Stimulated activated CD4-positive, alpha-beta T cell treated with anti-CD3 and anti-CD28 coated beads, Interleukin-4, amount 100 ng/mL, for 4 hours (primary cell): ENCODE measurements at regions not wholly inside any gene's neighbourhood (a gene's known extent, or its start where the extent isn't known, plus 50 kb on each side); places are given as distances from the start of the nearest gene placed in this dataset.

Experiments used
- DNase-seq, 2 experiments: peaks; one replicate each; pipeline ENCODE4 v3.0.0-alpha.2; 2020

GRCh38 chr6:45739058-45739457, 276.6 kb downstream of the CLIC5 start:
- no peak for DNase-seq

GRCh38 chr6:45738057-45738455, 277.6 kb downstream of the CLIC5 start:
- DNase-seq: no peak

GRCh38 chr6:45737331-45738056, 278.2 kb downstream of the CLIC5 start:
- no peak for DNase-seq

GRCh38 chr6:45736134-45736533, 279.5 kb downstream of the CLIC5 start:
- DNase-seq: no peak

- no peak for DNase-seq
Observed at GRCh38 chr6:45732731-45733130, 282.9 kb downstream of the CLIC5 start.

GRCh38 chr6:45730232-45730631, 285.4 kb downstream of the CLIC5 start:
- DNase-seq: no peak

GRCh38 chr6:45728674-45729073, 287.0 kb downstream of the CLIC5 start:
- DNase-seq: no peak

- DNase-seq: no peak
Observed at GRCh38 chr6:45727819-45728449, 287.7 kb downstream of the CLIC5 start.

- DNase-seq: no peak
Observed at GRCh38 chr6:45727228-45727627, 288.4 kb downstream of the CLIC5 start.

- no peak for DNase-seq
Observed at GRCh38 chr6:45726444-45726843, 289.2 kb downstream of the CLIC5 start.

- DNase-seq: no peak
Observed at GRCh38 chr6:45724511-45724910, 291.1 kb downstream of the CLIC5 start.

GRCh38 chr6:45724027-45724426, 291.6 kb downstream of the CLIC5 start:
- no peak for DNase-seq

GRCh38 chr6:45722876-45723275, 292.8 kb downstream of the CLIC5 start:
- no peak for DNase-seq

GRCh38 chr6:45721665-45722064, 294.0 kb downstream of the CLIC5 start:
- DNase-seq: no peak

- DNase-seq: no peak
Observed at GRCh38 chr6:45718871-45719270, 296.8 kb downstream of the CLIC5 start.

GRCh38 chr6:45718131-45718530, 297.5 kb downstream of the CLIC5 start:
- no peak for DNase-seq

- DNase-seq: no peak
Observed at GRCh38 chr6:45717715-45718114, 297.9 kb downstream of the CLIC5 start.

- DNase-seq: no peak
Observed at GRCh38 chr6:45717027-45717426, 298.6 kb downstream of the CLIC5 start.

GRCh38 chr6:45715508-45715803, 300.2 kb downstream of the CLIC5 start:
- no peak for DNase-seq

- DNase-seq: peak in 1 of 2 experiments; percentile 34
Observed at GRCh38 chr6:45714741-45715507, 300.7 kb downstream of the CLIC5 start.

GRCh38 chr6:45714006-45714730, 301.5 kb downstream of the CLIC5 start:
- DNase-seq: no peak
